Keratinocyte (primary cell): ENCODE measurements at regions not wholly inside any gene's neighbourhood (a gene's known extent, or its start where the extent isn't known, plus 50 kb on each side); places are given as distances from the start of the nearest gene placed in this dataset.

Source experiments
- CTCF ChIP-seq, 3 experiments: IDR thresholded peaks in 1 of 3; conservative IDR thresholded peaks in 1 of 3; optimal IDR thresholded peaks in 1 of 3; 2 replicates in 2 of 3; 3 replicates in 1 of 3; pipeline versions ENCODE3 to v1.5.1; 2011; ENCODE audit warnings: low read length in 3 of 3, mild to moderate bottlenecking in 3 of 3, moderate library complexity in 2 of 3, control low read depth in 1 of 3, inconsistent platforms in 1 of 3; ENCODE audit not compliant: insufficient read depth in 2 of 3; ENCODE audit errors: extremely low read depth in 1 of 3
- EZH2 ChIP-seq: IDR thresholded peaks from one replicate; pipeline ENCODE4 v1.6.1; 2012; ENCODE audit warnings: inconsistent platforms, mild to moderate bottlenecking, low read length, moderate library complexity

GRCh38 chr5:89071101-89071940 is 188.3 kb upstream of the MEF2C start:
- TF ChIP-seq CTCF (optimal IDR thresholded peaks at IDR 0.05 in 1 of 3, IDR thresholded peaks at IDR 0.05 in 1 of 3, conservative IDR thresholded peaks at IDR 0.05 in 1 of 3; ENCODE audit: extremely low read depth in 1 of 3, insufficient read depth in 2 of 3, low read length in 3 of 3) = no peak
- no peak for TF ChIP-seq EZH2
